Ovary (tissue), 7 donors: ENCODE measurements at regions not wholly inside any gene's neighbourhood (a gene's known extent, or its start where the extent isn't known, plus 50 kb on each side); places are given as distances from the start of the nearest gene placed in this dataset.

Experiments
- DNase-seq, 5 donors: peaks; one replicate each; pipeline ENCODE4 v3.0.0-alpha.2; 2019 to 2020
- H3K27ac ChIP-seq, 2 donors: fragments of 200-600 bp; one replicate each; pipeline versions ENCODE4 v1.5.1 to v1.8.0; 2019 to 2022
- H3K27me3 ChIP-seq: fragments of 200-600 bp; one replicate; pipeline ENCODE4 v1.8.0; 2022
- H3K36me3 ChIP-seq: fragments of 200-600 bp; sonication (generic); one replicate; pipeline ENCODE4 v1.5.1; 2019
- H3K4me1 ChIP-seq: one replicate; pipeline ENCODE4 v1.8.1; 2013; ENCODE audit warnings: mild to moderate bottlenecking, moderate library complexity; ENCODE audit not compliant: insufficient read depth
- H3K4me3 ChIP-seq: fragments of 200-600 bp; sonication (generic); one replicate; pipeline ENCODE4 v1.5.1; 2017
- H3K9me3 ChIP-seq, 2 donors: fragments of 200-600 bp in 1 of 2; sonication (generic) in 1 of 2; one replicate each; pipeline versions ENCODE4 v1.5.1 to v1.8.1; 2013 to 2019; ENCODE audit warnings: mild to moderate bottlenecking in 1 of 2, moderate library complexity in 1 of 2
- EP300 ChIP-seq: sonication (generic); formaldehyde crosslinking; IDR thresholded peaks from one replicate; pipeline ENCODE4 v1.6.1; 2017; ENCODE audit warnings: antibody characterized with exemption
- POLR2A ChIP-seq: fragments of 450-650 bp; IDR thresholded peaks from one replicate; pipeline ENCODE4 v1.6.1; 2017; ENCODE audit warnings: antibody characterized with exemption, mild to moderate bottlenecking, moderate library complexity
- WGBS, 3 donors: extraction: QIAGEN DNeasy Blood & Tissue Kit in 1 of 3; methylation state at CpG; one replicate each; pipeline versions ENCODE4 v1.1.5 to v1.1.7; 2013 to 2017; 5-methylcytosine and 5-hydroxymethylcytosine counted together
- intact Hi-C, 4 donors: fragments of 100-400 bp; cut with DNase I; formaldehyde crosslinking; loops; one replicate each; pipeline versions ENCODE4 v1.11.0 to v1.15.1; 2022 to 2023
- TF ChIP-seq, protein P1 (sequence below), 3 donors: fragments of 450-650 bp in 2 of 3; fragments of 200-600 bp in 1 of 3; IDR thresholded peaks; one replicate each; pipeline versions ENCODE4 v1.5.1 to v1.8.0; 2016 to 2022; ENCODE audit warnings: antibody characterized with exemption in 3 of 3, mild to moderate bottlenecking in 1 of 3
- donor health status: DM: no; HTN: no; CAD: no; lungs with moderate emphysema.
- donor health status: DM: no; HTN: no; CAD: no.
- donor health status: Bipolar disorder and iron deficiency.
- donor health status: DM: no; HTN: no; CAD: no.
- donor health status: DM: yes; HTN: yes; CAD: no.

GRCh38 chr1:222241410-222241809 lies 306.5 kb downstream of the HHIPL2 start:
- Histone ChIP-seq H3K27ac (no peak overlapping the region), H3K9me3 (no peaks in the 10 kb centered on the region), H3K27me3 (no peaks in the 10 kb centered on the region), H3K36me3 (no peaks in the 10 kb centered on the region), H3K4me3 (no peak overlapping the region), H3K4me1 (peaks cover 2% of the 10 kb centered on the region)
- DNase-seq, result no peak
- TF ChIP-seq, protein P1, sequence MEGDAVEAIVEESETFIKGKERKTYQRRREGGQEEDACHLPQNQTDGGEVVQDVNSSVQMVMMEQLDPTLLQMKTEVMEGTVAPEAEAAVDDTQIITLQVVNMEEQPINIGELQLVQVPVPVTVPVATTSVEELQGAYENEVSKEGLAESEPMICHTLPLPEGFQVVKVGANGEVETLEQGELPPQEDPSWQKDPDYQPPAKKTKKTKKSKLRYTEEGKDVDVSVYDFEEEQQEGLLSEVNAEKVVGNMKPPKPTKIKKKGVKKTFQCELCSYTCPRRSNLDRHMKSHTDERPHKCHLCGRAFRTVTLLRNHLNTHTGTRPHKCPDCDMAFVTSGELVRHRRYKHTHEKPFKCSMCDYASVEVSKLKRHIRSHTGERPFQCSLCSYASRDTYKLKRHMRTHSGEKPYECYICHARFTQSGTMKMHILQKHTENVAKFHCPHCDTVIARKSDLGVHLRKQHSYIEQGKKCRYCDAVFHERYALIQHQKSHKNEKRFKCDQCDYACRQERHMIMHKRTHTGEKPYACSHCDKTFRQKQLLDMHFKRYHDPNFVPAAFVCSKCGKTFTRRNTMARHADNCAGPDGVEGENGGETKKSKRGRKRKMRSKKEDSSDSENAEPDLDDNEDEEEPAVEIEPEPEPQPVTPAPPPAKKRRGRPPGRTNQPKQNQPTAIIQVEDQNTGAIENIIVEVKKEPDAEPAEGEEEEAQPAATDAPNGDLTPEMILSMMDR (IDR thresholded peaks at IDR 0.05), result no peak
- TF ChIP-seq EP300 (no peak), POLR2A (no peak)
- 90 to 91% (median 91%) methylated on average over 5 of the region's 5 CpGs for WGBS, 3 donors
- intact Hi-C loops, result no loop called here

DNA sequence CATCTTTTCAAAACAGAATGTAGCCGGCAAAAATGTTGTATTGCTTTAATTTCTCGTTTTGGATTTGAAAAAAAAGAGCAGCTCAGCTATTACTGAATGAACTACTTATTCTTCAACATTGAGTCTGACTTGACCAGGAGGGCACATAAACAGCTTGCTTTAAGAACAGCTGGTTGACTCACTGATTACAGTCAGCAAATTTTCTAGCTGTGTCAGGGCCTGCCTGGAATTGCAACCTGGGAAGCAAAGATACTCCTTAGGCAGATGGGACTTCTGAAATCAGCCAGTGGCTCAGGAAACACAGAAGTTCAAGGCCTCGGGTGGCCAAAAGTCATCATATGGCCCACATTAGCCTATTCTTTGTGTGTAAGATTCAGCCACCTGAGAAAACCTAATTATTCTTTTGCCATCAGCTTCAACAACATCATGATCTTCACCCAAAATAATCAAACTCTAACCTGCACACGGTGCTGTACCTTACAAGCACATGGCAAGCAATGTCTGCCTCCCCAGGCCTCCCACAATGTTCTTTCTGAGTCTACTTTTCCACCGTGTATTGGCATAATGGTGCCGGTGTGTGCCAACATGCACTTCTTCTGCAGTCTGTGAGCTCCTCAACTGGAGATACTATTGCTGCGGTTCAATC lies 307.2 kb downstream of the HHIPL2 start:
- no peak overlapping the region for H3K27ac ChIP-seq
- 48 to 67% (median 48%) methylated on average over 7 of the region's 7 CpGs for WGBS, 3 donors

DNA sequence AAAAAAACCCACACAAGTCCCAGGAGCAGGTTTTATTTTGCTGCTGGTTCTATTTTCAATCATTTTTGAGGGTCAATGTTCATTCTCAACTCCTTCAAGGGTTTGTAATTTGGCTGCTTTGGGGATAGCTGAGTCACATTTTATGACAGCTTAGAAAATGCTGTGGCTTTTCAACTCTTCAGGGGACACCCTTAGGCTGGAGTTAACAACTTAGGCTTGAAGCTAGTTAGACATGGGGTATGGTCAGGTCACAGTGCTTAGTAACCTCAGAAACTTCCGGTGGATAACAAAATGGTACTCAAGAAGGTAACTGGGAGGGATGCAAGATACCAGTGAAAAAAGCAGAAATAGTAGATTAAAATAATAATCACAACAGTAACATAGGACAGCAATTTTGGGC lies 308.8 kb downstream of the HHIPL2 start:
- WGBS, 3 donors, result 90 to 97% (median 95%) methylated on average over 1 of the region's 1 CpG
- Histone ChIP-seq H3K36me3 (no peaks in the 10 kb centered on the region), H3K4me3 (no peak overlapping the region), H3K27me3 (no peaks in the 10 kb centered on the region), H3K4me1 (peaks cover 2% of the 10 kb centered on the region), H3K9me3 (no peaks in the 10 kb centered on the region), H3K27ac (no peak overlapping the region)
- intact Hi-C loops, result no loop called here
- TF ChIP-seq, protein P1 (IDR thresholded peaks at IDR 0.05), result no peak
- TF ChIP-seq POLR2A, result no peak
- TF ChIP-seq EP300, result no peak
- DNase-seq, result no peak

More for the DNA sequence above, 307.2 kb downstream of the HHIPL2 start:
- intact Hi-C loops, result no loop called here
- Histone ChIP-seq H3K9me3 (no peaks in the 10 kb centered on the region), H3K36me3 (no peaks in the 10 kb centered on the region), H3K27me3 (no peaks in the 10 kb centered on the region), H3K4me1 (peaks cover 2% of the 10 kb centered on the region), H3K4me3 (no peak overlapping the region)
- no peak for DNase-seq
- TF ChIP-seq POLR2A, result no peak
- TF ChIP-seq, protein P1 (IDR thresholded peaks at IDR 0.05), result no peak
- TF ChIP-seq EP300, result no peak

DNA sequence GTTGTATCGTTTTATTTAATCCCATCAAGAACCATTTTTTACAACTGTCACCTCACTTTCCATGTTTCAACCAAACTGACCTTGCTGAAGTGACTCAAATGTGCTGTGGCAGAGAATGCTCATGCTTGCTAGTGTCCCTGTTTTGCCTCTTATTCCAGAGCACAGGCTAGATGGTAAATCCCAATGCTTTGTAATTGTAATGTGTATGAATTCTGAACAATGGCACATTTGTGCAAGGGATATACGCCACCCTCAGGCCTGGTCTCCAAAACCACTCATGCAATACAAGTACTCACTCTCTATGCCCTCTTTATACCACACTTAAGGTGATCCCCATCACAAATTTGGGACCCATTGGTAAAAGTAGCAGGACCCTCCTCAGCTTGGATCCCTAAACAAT lies 313.6 kb downstream of the HHIPL2 start:
- H3K27ac ChIP-seq, result no peak overlapping the region

More for the DNA sequence above, 313.6 kb downstream of the HHIPL2 start:
- Histone ChIP-seq H3K4me1 (no peaks in the 10 kb centered on the region), H3K9me3 (no peaks in the 10 kb centered on the region), H3K4me3 (no peak overlapping the region), H3K27me3 (no peaks in the 10 kb centered on the region), H3K36me3 (no peaks in the 10 kb centered on the region)
- intact Hi-C loops, result no loop called here
- 97 to 99% (median 98%) methylated on average over 2 of the region's 2 CpGs for WGBS, 3 donors
- TF ChIP-seq, protein P1 (IDR thresholded peaks at IDR 0.05), result no peak
- TF ChIP-seq POLR2A, result no peak
- no peak for TF ChIP-seq EP300
- no peak for DNase-seq
